HCT116 (cell line): ENCODE measurements at regions not wholly inside any gene's neighbourhood (a gene's known extent, or its start where the extent isn't known, plus 50 kb on each side); places are given as distances from the start of the nearest gene placed in this dataset.

Source experiments
- ATAC-seq: fragments of 200-7000 bp; cut with Tn5 transposase; 2 replicates; pipeline ENCODE4 v1.9.1; 2020; ENCODE audit warnings: mild to moderate bottlenecking, moderate library complexity
- BruUV-seq: library from RNA; stranded (reverse); fragments of 400-500 nt; replicated peaks from 2 replicates; lab custom pipeline; 2021; lab: Mats Ljungman, UMichigan
- CTCF ChIA-PET: fragments of 300-600 bp; sonication (Branson Sonifier 250); formaldehyde crosslinking; loops from one replicate; lab custom pipeline; 2021; ENCODE audit warnings: antibody characterized with exemption; lab: Charles Lee
- POLR2A ChIA-PET: fragments of 300-600, 350-600 bp; sonication (Branson Sonifier 250); formaldehyde crosslinking; loops from one replicate; lab custom pipeline; 2021; ENCODE audit warnings: antibody characterized with exemption; lab: Charles Lee
- RAD21 ChIA-PET, 2 experiments: fragments of 300-600 bp; sonication (Branson Sonifier 250); formaldehyde crosslinking; loops; one replicate each; lab custom pipeline; 2023; ENCODE audit warnings: low total read pairs in 2 of 2; ENCODE audit not compliant: uncharacterized antibody in 2 of 2, unreplicated experiment in 2 of 2, low non-redundant PET in 1 of 2; lab: Charles Lee
- DNase-seq: peaks from one replicate; pipeline ENCODE4 v3.0.0-alpha.2; 2010; ENCODE audit warnings: low read depth, low spot score
- H2AFZ ChIP-seq: fragments of 200-600 bp; shearing (Covaris generic), sonication (generic); 2 replicates; pipeline ENCODE4 v1.6.1; 2017; ENCODE audit warnings: low read depth, mixed run types, mixed read lengths, antibody characterized with exemption, low read length; ENCODE audit not compliant: poor library complexity, severe bottlenecking
- H3K27ac ChIP-seq: 2 replicates; pipeline ENCODE4 v1.5.1; 2012; ENCODE audit warnings: low read depth, low read length
- H3K27me3 ChIP-seq: fragments of 200-600 bp; sonication (generic); 2 replicates; pipeline ENCODE4 v1.6.1; 2016; ENCODE audit warnings: mixed run types, low read length, mixed read lengths; ENCODE audit not compliant: insufficient read depth
- H3K36me3 ChIP-seq, 2 experiments: fragments of 200-500 bp in 1 of 2; fragments of 200-600 bp in 1 of 2; sonication (Bioruptor generic) in 1 of 2; sonication (generic) in 1 of 2; 2 replicates each; pipeline versions ENCODE4 v1.5.1 to v1.6.1; 2014 to 2016; ENCODE audit warnings: low read length in 2 of 2, inconsistent platforms in 1 of 2, mixed read lengths in 1 of 2, mixed run types in 1 of 2; ENCODE audit not compliant: insufficient read depth in 2 of 2, control insufficient read depth in 1 of 2
- H3K4me1 ChIP-seq, 2 experiments: fragments of 200-600 bp in 1 of 2; sonication (generic) in 1 of 2; 2 replicates each; pipeline versions ENCODE4 v1.5.1 to v1.6.1; 2012 to 2017; ENCODE audit warnings: low read length in 2 of 2, inconsistent platforms in 1 of 2, mild to moderate bottlenecking in 1 of 2, mixed read lengths in 1 of 2, mixed run types in 1 of 2, moderate library complexity in 1 of 2; ENCODE audit not compliant: insufficient read depth in 2 of 2, control insufficient read depth in 1 of 2
- H3K4me2 ChIP-seq: fragments of 200-600 bp; sonication (generic); 2 replicates; pipeline ENCODE4 v1.6.1; 2017; ENCODE audit warnings: mixed run types, low read length, mixed read lengths
- H3K4me3 ChIP-seq, 2 experiments: fragments of 200-600 bp in 1 of 2; sonication (generic) in 1 of 2; replicated peaks in 1 of 2; 2 replicates each; pipeline ENCODE4 v1.5.1; 2011 to 2016; ENCODE audit warnings: low read length in 2 of 2, control low read depth in 1 of 2, low read depth in 1 of 2, mild to moderate bottlenecking in 1 of 2, mixed read lengths in 1 of 2, mixed run types in 1 of 2
- H3K79me2 ChIP-seq: fragments of 200-600 bp; sonication (generic); 2 replicates; pipeline ENCODE4 v1.6.1; 2017; ENCODE audit warnings: mild to moderate bottlenecking, mixed run types, low read length, moderate library complexity, mixed read lengths; ENCODE audit not compliant: insufficient read depth
- H3K9ac ChIP-seq: fragments of 200-600 bp; sonication (generic); 2 replicates; pipeline ENCODE4 v1.6.1; 2016; ENCODE audit warnings: low read length, mixed read lengths
- H3K9me2 ChIP-seq: fragments of 200-600 bp; sonication (generic), shearing (Covaris generic); 2 replicates; pipeline ENCODE4 v1.6.1; 2017; ENCODE audit warnings: mixed run types, mild to moderate bottlenecking, moderate library complexity; ENCODE audit not compliant: insufficient read depth
- H3K9me3 ChIP-seq, 2 experiments: fragments of 200-500 bp in 1 of 2; fragments of 200-600 bp in 1 of 2; sonication (Bioruptor generic) in 1 of 2; sonication (generic) in 1 of 2; 2 replicates each; pipeline ENCODE4 v1.6.1; 2014 to 2017; ENCODE audit warnings: low read length in 2 of 2, mixed read lengths in 2 of 2, inconsistent platforms in 1 of 2, low read depth in 1 of 2, mild to moderate bottlenecking in 1 of 2, mixed run types in 1 of 2, moderate library complexity in 1 of 2; ENCODE audit not compliant: control insufficient read depth in 1 of 2, insufficient read depth in 1 of 2
- H4K20me1 ChIP-seq: fragments of 200-600 bp; sonication (generic), shearing (Covaris generic); 2 replicates; pipeline ENCODE4 v1.6.1; 2017; ENCODE audit warnings: mixed run types, mild to moderate bottlenecking, moderate library complexity; ENCODE audit not compliant: insufficient read depth
- ATF3 ChIP-seq: IDR thresholded peaks from 2 replicates; pipeline ENCODE4 v1.6.1; 2012
- CBX3 ChIP-seq: IDR thresholded peaks from 2 replicates; pipeline ENCODE4 v1.6.1; 2012; ENCODE audit warnings: low read depth
- CEBPB ChIP-seq: IDR thresholded peaks from 2 replicates; pipeline ENCODE4 v1.6.1; 2012; ENCODE audit warnings: low read depth
- CTCF ChIP-seq, 3 experiments: fragments of 200-600 bp in 1 of 3; sonication (generic) in 1 of 3; IDR thresholded peaks in 2 of 3; conservative IDR thresholded peaks in 1 of 3; 2 replicates each; pipeline ENCODE4 v1.5.1; 2012 to 2017; ENCODE audit warnings: low read depth in 2 of 3, low read length in 2 of 3, antibody characterized with exemption in 1 of 3, borderline replicate concordance in 1 of 3, control low read depth in 1 of 3, mild to moderate bottlenecking in 1 of 3, mixed read lengths in 1 of 3, mixed run types in 1 of 3, moderate library complexity in 1 of 3; ENCODE audit not compliant: insufficient read depth in 1 of 3
- EGR1 ChIP-seq: IDR thresholded peaks from 2 replicates; pipeline ENCODE4 v1.6.1; 2012; ENCODE audit warnings: low read depth
- ELF1 ChIP-seq: IDR thresholded peaks from 2 replicates; pipeline ENCODE4 v1.6.1; 2012; ENCODE audit warnings: low read depth, borderline replicate concordance
- EZH2 ChIP-seq: fragments of 200-600 bp; sonication (generic); IDR thresholded peaks from 2 replicates; pipeline ENCODE4 v1.6.1; 2017; ENCODE audit warnings: antibody characterized with exemption, mixed run types
- EZH2phosphoT487 ChIP-seq: fragments of 200-600 bp; IDR thresholded peaks from 2 replicates; pipeline ENCODE4 v1.6.1; 2018; ENCODE audit warnings: antibody characterized with exemption, borderline replicate concordance
- MAX ChIP-seq: IDR thresholded peaks from 2 replicates; pipeline ENCODE4 v1.6.1; 2012
- POLR2AphosphoS5 ChIP-seq: IDR thresholded peaks from 2 replicates; pipeline ENCODE4 v1.6.1; 2011; ENCODE audit warnings: mild to moderate bottlenecking, low read depth, low read length, moderate library complexity
- REST ChIP-seq: IDR thresholded peaks from 2 replicates; pipeline ENCODE4 v1.6.1; 2012; ENCODE audit warnings: low read depth
- SIN3A ChIP-seq: IDR thresholded peaks from 2 replicates; pipeline ENCODE4 v1.6.1; 2012; ENCODE audit warnings: low read depth
- SP1 ChIP-seq: IDR thresholded peaks from 2 replicates; pipeline ENCODE4 v1.6.1; 2012; ENCODE audit warnings: low read depth
- SRF ChIP-seq: IDR thresholded peaks from 2 replicates; pipeline ENCODE4 v1.6.1; 2012; ENCODE audit warnings: low read depth
- TCF7L2 ChIP-seq: IDR thresholded peaks from 2 replicates; pipeline ENCODE4 v1.7.0; 2011; ENCODE audit warnings: borderline replicate concordance, inconsistent platforms; ENCODE audit not compliant: insufficient read depth, insufficient read length; ENCODE audit errors: extremely low read depth
- ZBTB33 ChIP-seq: IDR thresholded peaks from 2 replicates; pipeline ENCODE4 v1.6.1; 2011; ENCODE audit warnings: mild to moderate bottlenecking, low read length, moderate library complexity; ENCODE audit not compliant: insufficient replicate concordance; ENCODE audit errors: extremely low read depth
- ZFX ChIP-seq: fragments of 450-650 bp; IDR thresholded peaks from 2 replicates; pipeline ENCODE4 v1.6.1; 2017
- ZNF274 ChIP-seq: fragments of 200-500 bp; sonication (Bioruptor generic); IDR thresholded peaks from 2 replicates; pipeline ENCODE4 v1.6.1; 2014; ENCODE audit warnings: mild to moderate bottlenecking, low read depth, low read length, inconsistent platforms
- intact Hi-C: fragments of 100-400 bp; cut with micrococcal nuclease; formaldehyde crosslinking; loops from 2 replicates; pipeline ENCODE4 v1.10.0; 2022

- H3K27ac ChIP-seq = no peak overlapping the region
- H3K27me3 ChIP-seq = no peaks in the 10 kb centered on the region
- no peak overlapping the region for H3K4me3 ChIP-seq
- no peaks in the 10 kb centered on the region for H3K36me3 ChIP-seq
- RAD21 ChIA-PET = no interaction called here
- H3K9me2 ChIP-seq = no peaks in the 10 kb centered on the region
- no peak overlapping the region for H2AFZ ChIP-seq
- H3K9me3 ChIP-seq = no peaks in the 10 kb centered on the region
- H3K4me1 ChIP-seq = no peaks in the 10 kb centered on the region
- POLR2A ChIA-PET = no interaction called here
- intact Hi-C loops = no loop called here
- no peaks in the 10 kb centered on the region for H4K20me1 ChIP-seq
- H3K4me2 ChIP-seq = no peak overlapping the region
- ATAC-seq = no peak
- H3K9ac ChIP-seq = no peak overlapping the region
- CTCF ChIA-PET = no interaction called here
- H3K79me2 ChIP-seq = no peaks in the 10 kb centered on the region
- TF ChIP-seq SP1 = no peak
- no peak for TF ChIP-seq ZFX
- no peak for TF ChIP-seq ZNF274
- TF ChIP-seq MAX = no peak
- TF ChIP-seq ELF1 = no peak
- no peak for TF ChIP-seq TCF7L2
- no peak for TF ChIP-seq SRF
- TF ChIP-seq CEBPB = no peak
- TF ChIP-seq EZH2phosphoT487 = no peak
- TF ChIP-seq ATF3 = no peak
- TF ChIP-seq SIN3A = no peak
- no peak for TF ChIP-seq CBX3
- no peak for TF ChIP-seq REST
- no peak for TF ChIP-seq ZBTB33
- TF ChIP-seq POLR2AphosphoS5 = no peak
- TF ChIP-seq EZH2 = no peak
- no peak for TF ChIP-seq CTCF (IDR thresholded peaks at IDR 0.05 in 2 of 3, conservative IDR thresholded peaks at IDR 0.05 in 1 of 3; ENCODE audit: borderline replicate concordance in 1 of 3, insufficient read depth in 1 of 3, low read depth in 2 of 3, low read length in 2 of 3)
- no peak for TF ChIP-seq EGR1
- TF ChIP-seq, all 23 proteins: peak for 0
- BruUV-seq = no TSS peak
- DNase-seq = no peak
Observed at GRCh38 chr5:123245689-123246088, 156.6 kb downstream of the PRDM6 start.
